ENCODE measurements at regions not wholly inside any gene's neighbourhood (a gene's known extent, or its start where the extent isn't known, plus 50 kb on each side); places are given as distances from the start of the nearest gene placed in this dataset.

- Histone ChIP-seq H3K4me3 (ENCODE audit: low read length, poor library complexity, severe bottlenecking) (no peak overlapping the region), H4K20me1 (ENCODE audit: insufficient read depth, low read length, poor library complexity, severe bottlenecking) (no peaks in the 10 kb centered on the region), H3K4me2 (ENCODE audit: low read depth, low read length, poor library complexity, severe bottlenecking) (no peak overlapping the region), H2AFZ (ENCODE audit: low read length) (no peak overlapping the region), H3K9me2 (replicated peaks; ENCODE audit: low read depth, low read length) (0 out of 2 replicates have a peak, but pooled peaks cover 4% of the 10 kb centered on the region), H3K36me3 (ENCODE audit: insufficient read depth, low read length) (no peaks in the 10 kb centered on the region), H3K4me1 (ENCODE audit: insufficient read depth, low read length, poor library complexity, severe bottlenecking) (no peaks in the 10 kb centered on the region), H3K79me2 (ENCODE audit: insufficient read depth, low read length) (no peaks in the 10 kb centered on the region), H3F3A (ENCODE audit: low read depth) (no peaks in the 10 kb centered on the region), H3K27me3 (ENCODE audit: insufficient read depth, low read length, poor library complexity, severe bottlenecking) (no peaks in the 10 kb centered on the region), H3K9ac (ENCODE audit: low read depth, low read length, poor library complexity, severe bottlenecking) (no peak overlapping the region), H3K9me3 (ENCODE audit: insufficient read depth, low read depth, low read length) (no peaks in the 10 kb centered on the region)
- TF ChIP-seq CTCF (conservative IDR thresholded peaks at IDR 0.05; ENCODE audit: low read length) (no peak), EZH2phosphoT487 (IDR thresholded peaks at IDR 0.05; ENCODE audit: borderline replicate concordance) (no peak)
Measured at GRCh38 chr6:71524201-71524600, 235.6 kb downstream of the OGFRL1 start.

- Histone ChIP-seq H3K9me3 (ENCODE audit: insufficient read depth, low read depth, low read length) (no peaks in the 10 kb centered on the region), H4K20me1 (ENCODE audit: insufficient read depth, low read length, poor library complexity, severe bottlenecking) (no peaks in the 10 kb centered on the region), H3F3A (ENCODE audit: low read depth) (no peaks in the 10 kb centered on the region), H3K9me2 (replicated peaks; ENCODE audit: low read depth, low read length) (no peaks in the 10 kb centered on the region), H3K36me3 (ENCODE audit: insufficient read depth, low read length) (no peaks in the 10 kb centered on the region), H3K4me1 (ENCODE audit: insufficient read depth, low read length, poor library complexity, severe bottlenecking) (no peaks in the 10 kb centered on the region), H3K4me2 (ENCODE audit: low read depth, low read length, poor library complexity, severe bottlenecking) (no peak overlapping the region), H3K4me3 (ENCODE audit: low read length, poor library complexity, severe bottlenecking) (no peak overlapping the region), H3K27me3 (ENCODE audit: insufficient read depth, low read length, poor library complexity, severe bottlenecking) (no peaks in the 10 kb centered on the region), H3K79me2 (ENCODE audit: insufficient read depth, low read length) (no peaks in the 10 kb centered on the region), H2AFZ (ENCODE audit: low read length) (no peak overlapping the region), H3K9ac (ENCODE audit: low read depth, low read length, poor library complexity, severe bottlenecking) (no peak overlapping the region)
- TF ChIP-seq CTCF (conservative IDR thresholded peaks at IDR 0.05; ENCODE audit: low read length): no peak
- TF ChIP-seq EZH2phosphoT487 (IDR thresholded peaks at IDR 0.05; ENCODE audit: borderline replicate concordance): no peak
Measured at GRCh38 chr6:71527886-71528285, 239.3 kb downstream of the OGFRL1 start.

- no peak for TF ChIP-seq EZH2phosphoT487 (IDR thresholded peaks at IDR 0.05; ENCODE audit: borderline replicate concordance)
- no peak for TF ChIP-seq CTCF (conservative IDR thresholded peaks at IDR 0.05; ENCODE audit: low read length)
- no peaks in the 10 kb centered on the region for H3K4me1 ChIP-seq (ENCODE audit: insufficient read depth, low read length, poor library complexity, severe bottlenecking)
- no peaks in the 10 kb centered on the region for H4K20me1 ChIP-seq (ENCODE audit: insufficient read depth, low read length, poor library complexity, severe bottlenecking)
- no peaks in the 10 kb centered on the region for H3K9me2 ChIP-seq (replicated peaks; ENCODE audit: low read depth, low read length)
- H3K36me3 ChIP-seq (ENCODE audit: insufficient read depth, low read length): no peaks in the 10 kb centered on the region
- H3F3A ChIP-seq (ENCODE audit: low read depth): no peaks in the 10 kb centered on the region
- H3K4me3 ChIP-seq (ENCODE audit: low read length, poor library complexity, severe bottlenecking): no peak overlapping the region
- H3K79me2 ChIP-seq (ENCODE audit: insufficient read depth, low read length): no peaks in the 10 kb centered on the region
- H3K9ac ChIP-seq (ENCODE audit: low read depth, low read length, poor library complexity, severe bottlenecking): no peak overlapping the region
- no peaks in the 10 kb centered on the region for H3K27me3 ChIP-seq (ENCODE audit: insufficient read depth, low read length, poor library complexity, severe bottlenecking)
- no peak overlapping the region for H2AFZ ChIP-seq (ENCODE audit: low read length)
- H3K9me3 ChIP-seq (ENCODE audit: insufficient read depth, low read depth, low read length): no peaks in the 10 kb centered on the region
- no peak overlapping the region for H3K4me2 ChIP-seq (ENCODE audit: low read depth, low read length, poor library complexity, severe bottlenecking)
Measured at GRCh38 chr6:71529026-71529425, 240.4 kb downstream of the OGFRL1 start.

Data from Loucy (cell line).